ENCODE measurements at regions not wholly inside any gene's neighbourhood (a gene's known extent, or its start where the extent isn't known, plus 50 kb on each side); places are given as distances from the start of the nearest gene placed in this dataset.

DNA sequence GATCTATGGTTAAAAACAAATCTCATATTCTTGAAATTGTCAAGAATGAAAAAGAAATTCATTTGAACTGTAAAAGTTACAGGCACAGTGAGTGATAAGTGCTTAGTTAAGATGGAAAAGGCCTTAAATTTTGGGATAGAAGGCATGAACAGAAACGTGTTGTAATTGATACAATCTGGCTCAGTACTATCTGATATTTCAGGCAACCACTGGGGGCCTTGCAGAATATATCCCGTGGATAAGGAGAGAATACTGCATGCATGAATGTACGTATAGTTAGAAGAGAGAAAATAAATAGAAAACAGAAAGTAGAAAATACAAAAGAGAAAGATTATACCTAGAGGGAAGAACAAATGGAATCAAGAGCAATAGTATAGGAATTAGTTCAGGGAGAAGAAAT lies 741.4 kb upstream of the CCDC54 start:
- TF ChIP-seq, protein P1, sequence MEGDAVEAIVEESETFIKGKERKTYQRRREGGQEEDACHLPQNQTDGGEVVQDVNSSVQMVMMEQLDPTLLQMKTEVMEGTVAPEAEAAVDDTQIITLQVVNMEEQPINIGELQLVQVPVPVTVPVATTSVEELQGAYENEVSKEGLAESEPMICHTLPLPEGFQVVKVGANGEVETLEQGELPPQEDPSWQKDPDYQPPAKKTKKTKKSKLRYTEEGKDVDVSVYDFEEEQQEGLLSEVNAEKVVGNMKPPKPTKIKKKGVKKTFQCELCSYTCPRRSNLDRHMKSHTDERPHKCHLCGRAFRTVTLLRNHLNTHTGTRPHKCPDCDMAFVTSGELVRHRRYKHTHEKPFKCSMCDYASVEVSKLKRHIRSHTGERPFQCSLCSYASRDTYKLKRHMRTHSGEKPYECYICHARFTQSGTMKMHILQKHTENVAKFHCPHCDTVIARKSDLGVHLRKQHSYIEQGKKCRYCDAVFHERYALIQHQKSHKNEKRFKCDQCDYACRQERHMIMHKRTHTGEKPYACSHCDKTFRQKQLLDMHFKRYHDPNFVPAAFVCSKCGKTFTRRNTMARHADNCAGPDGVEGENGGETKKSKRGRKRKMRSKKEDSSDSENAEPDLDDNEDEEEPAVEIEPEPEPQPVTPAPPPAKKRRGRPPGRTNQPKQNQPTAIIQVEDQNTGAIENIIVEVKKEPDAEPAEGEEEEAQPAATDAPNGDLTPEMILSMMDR (IDR thresholded peaks at IDR 0.05; ENCODE audit: borderline replicate concordance, extremely low read depth, low read length, poor library complexity, severe bottlenecking): no peak
- TF ChIP-seq EZH2 (IDR thresholded peaks at IDR 0.05; ENCODE audit: borderline replicate concordance, low read depth, low read length, severe bottlenecking): no peak
